ENCODE measurements at regions not wholly inside any gene's neighbourhood (a gene's known extent, or its start where the extent isn't known, plus 50 kb on each side); places are given as distances from the start of the nearest gene placed in this dataset.

GRCh38 chr4:62156205-62156604 is 956.1 kb downstream of the ADGRL3 start:
- TF ChIP-seq CTCF (IDR thresholded peaks at IDR 0.05; ENCODE audit: low read depth, low read length, missing control alignments), result no peak
- H3K4me3 ChIP-seq (replicated peaks; ENCODE audit: low read depth, low read length), result no peak overlapping the region
- DNase-seq (ENCODE audit: extremely low read depth, low read depth), result no peak

GRCh38 chr4:62145276-62145675 is 945.1 kb downstream of the ADGRL3 start:
- H3K4me3 ChIP-seq (replicated peaks; ENCODE audit: low read depth, low read length), result no peak overlapping the region
- DNase-seq (ENCODE audit: extremely low read depth, low read depth), result no peak
- no peak for TF ChIP-seq CTCF (IDR thresholded peaks at IDR 0.05; ENCODE audit: low read depth, low read length, missing control alignments)

GRCh38 chr4:62144431-62144830 is 944.3 kb downstream of the ADGRL3 start:
- no peak for TF ChIP-seq CTCF (IDR thresholded peaks at IDR 0.05; ENCODE audit: low read depth, low read length, missing control alignments)
- DNase-seq (ENCODE audit: extremely low read depth, low read depth), result no peak
- no peak overlapping the region for H3K4me3 ChIP-seq (replicated peaks; ENCODE audit: low read depth, low read length)

- no peak for DNase-seq (ENCODE audit: extremely low read depth, low read depth)
- TF ChIP-seq CTCF (IDR thresholded peaks at IDR 0.05; ENCODE audit: low read depth, low read length, missing control alignments), result no peak
- H3K4me3 ChIP-seq (replicated peaks; ENCODE audit: low read depth, low read length), result no peak overlapping the region
Measured at GRCh38 chr4:62135565-62136156, 935.5 kb downstream of the ADGRL3 start.

- no peak for DNase-seq (ENCODE audit: extremely low read depth, low read depth)
- no peak overlapping the region for H3K4me3 ChIP-seq (replicated peaks; ENCODE audit: low read depth, low read length)
- no peak for TF ChIP-seq CTCF (IDR thresholded peaks at IDR 0.05; ENCODE audit: low read depth, low read length, missing control alignments)
Measured at GRCh38 chr4:62133977-62134376, 933.9 kb downstream of the ADGRL3 start.

GRCh38 chr4:62133101-62133897 is 933.2 kb downstream of the ADGRL3 start:
- H3K4me3 ChIP-seq (replicated peaks; ENCODE audit: low read depth, low read length), result no peak overlapping the region
- TF ChIP-seq CTCF (IDR thresholded peaks at IDR 0.05; ENCODE audit: low read depth, low read length, missing control alignments), result no peak
- no peak for DNase-seq (ENCODE audit: extremely low read depth, low read depth)
